ENCODE measurements at regions not wholly inside any gene's neighbourhood (a gene's known extent, or its start where the extent isn't known, plus 50 kb on each side); places are given as distances from the start of the nearest gene placed in this dataset.

GRCh38 chr2:47300081-47300480 lies 69.0 kb upstream of the EPCAM start:
- TF ChIP-seq POLR2A (IDR thresholded peaks at IDR 0.05; ENCODE audit: low read length) = no peak
- no peak for TF ChIP-seq GATA1 (IDR thresholded peaks at IDR 0.05; ENCODE audit: low read depth, low read length)
